Chondrocyte (in vitro differentiated cells): ENCODE measurements at regions not wholly inside any gene's neighbourhood (a gene's known extent, or its start where the extent isn't known, plus 50 kb on each side); places are given as distances from the start of the nearest gene placed in this dataset.

Experiments
- DNase-seq: peaks from one replicate; pipeline ENCODE4 v3.0.0; 2021; ENCODE audit warnings: mixed read lengths, low spot score
- H3K27ac Mint-ChIP-seq: one replicate; pipeline ENCODE4 v1.8.0; 2021; ENCODE audit warnings: mild to moderate bottlenecking, moderate library complexity, mixed read lengths; ENCODE audit not compliant: unreplicated experiment
- H3K27me3 Mint-ChIP-seq: 2 replicates; pipeline ENCODE4 v1.8.0; 2021; ENCODE audit warnings: low read depth, mixed read lengths
- H3K36me3 Mint-ChIP-seq: 2 replicates; pipeline ENCODE4 v1.8.0; 2021; ENCODE audit warnings: low read depth, mixed read lengths
- H3K4me1 Mint-ChIP-seq: 2 replicates; pipeline ENCODE4 v1.8.0; 2021; ENCODE audit warnings: low read depth, mild to moderate bottlenecking, mixed read lengths
- H3K4me3 Mint-ChIP-seq: one replicate; pipeline ENCODE4 v1.8.0; 2021; ENCODE audit warnings: mild to moderate bottlenecking, moderate library complexity, mixed read lengths; ENCODE audit not compliant: unreplicated experiment
- H3K9me3 Mint-ChIP-seq: 2 replicates; pipeline ENCODE4 v1.8.0; 2021; ENCODE audit warnings: low read depth, mixed read lengths
- TF ChIP-seq, protein P1 (sequence below): fragments of 200-600 bp; sonication (generic); IDR thresholded peaks from 2 replicates; pipeline ENCODE4 v1.5.0; 2021; ENCODE audit warnings: antibody characterized with exemption, mild to moderate bottlenecking, moderate library complexity

DNA sequence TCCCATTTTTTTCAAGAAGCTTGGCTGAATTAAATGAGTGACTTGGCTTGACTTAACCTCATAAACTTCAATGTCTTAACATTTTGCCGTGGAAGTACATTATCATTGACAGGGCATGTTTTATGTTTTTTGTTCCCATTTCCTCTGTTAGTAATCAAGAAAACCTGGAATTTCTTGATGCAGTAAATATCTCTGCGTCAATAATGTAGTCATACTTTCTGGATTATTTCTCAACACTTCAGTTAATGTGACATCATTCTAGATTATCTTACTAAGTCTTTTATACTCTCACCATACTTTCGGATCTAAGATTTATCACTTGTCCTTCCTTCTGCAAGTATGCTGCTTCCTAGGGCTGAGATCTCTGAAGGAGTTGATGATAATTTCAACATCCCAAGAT, 58.6 kb upstream of the PGR start:
- DNase-seq = no peak
- no peaks in the 10 kb centered on the region for H3K4me1 Mint-ChIP-seq
- H3K36me3 Mint-ChIP-seq = no peaks in the 10 kb centered on the region
- H3K27ac Mint-ChIP-seq = no peak overlapping the region
- H3K9me3 Mint-ChIP-seq = peaks cover 2% of the 10 kb centered on the region
- H3K4me3 Mint-ChIP-seq = no peak overlapping the region
- TF ChIP-seq, protein P1, sequence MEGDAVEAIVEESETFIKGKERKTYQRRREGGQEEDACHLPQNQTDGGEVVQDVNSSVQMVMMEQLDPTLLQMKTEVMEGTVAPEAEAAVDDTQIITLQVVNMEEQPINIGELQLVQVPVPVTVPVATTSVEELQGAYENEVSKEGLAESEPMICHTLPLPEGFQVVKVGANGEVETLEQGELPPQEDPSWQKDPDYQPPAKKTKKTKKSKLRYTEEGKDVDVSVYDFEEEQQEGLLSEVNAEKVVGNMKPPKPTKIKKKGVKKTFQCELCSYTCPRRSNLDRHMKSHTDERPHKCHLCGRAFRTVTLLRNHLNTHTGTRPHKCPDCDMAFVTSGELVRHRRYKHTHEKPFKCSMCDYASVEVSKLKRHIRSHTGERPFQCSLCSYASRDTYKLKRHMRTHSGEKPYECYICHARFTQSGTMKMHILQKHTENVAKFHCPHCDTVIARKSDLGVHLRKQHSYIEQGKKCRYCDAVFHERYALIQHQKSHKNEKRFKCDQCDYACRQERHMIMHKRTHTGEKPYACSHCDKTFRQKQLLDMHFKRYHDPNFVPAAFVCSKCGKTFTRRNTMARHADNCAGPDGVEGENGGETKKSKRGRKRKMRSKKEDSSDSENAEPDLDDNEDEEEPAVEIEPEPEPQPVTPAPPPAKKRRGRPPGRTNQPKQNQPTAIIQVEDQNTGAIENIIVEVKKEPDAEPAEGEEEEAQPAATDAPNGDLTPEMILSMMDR = no peak
- H3K27me3 Mint-ChIP-seq = peaks cover 9% of the 10 kb centered on the region

DNA sequence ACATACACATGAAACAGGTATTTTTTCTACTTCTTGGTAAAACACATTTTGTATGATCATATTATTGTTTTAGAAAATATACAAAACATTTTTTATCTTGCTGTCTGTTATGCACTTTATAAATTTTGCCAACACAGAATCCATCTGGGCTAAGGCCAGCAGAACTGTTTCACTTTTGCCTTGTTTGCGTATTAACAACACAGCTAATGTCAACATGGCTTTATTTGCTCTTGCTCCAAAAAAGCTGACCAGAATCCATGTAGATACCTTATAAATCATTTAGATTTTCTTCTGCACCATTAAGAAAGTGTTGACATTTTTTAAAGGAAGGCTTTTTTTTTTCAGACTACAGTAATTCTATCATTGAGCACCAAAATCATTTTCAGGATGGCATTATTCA, 58.1 kb upstream of the PGR start:
- Mint-ChIP-seq H3K9me3 (no peaks in the 10 kb centered on the region), H3K4me1 (no peaks in the 10 kb centered on the region), H3K27me3 (peaks cover 8% of the 10 kb centered on the region), H3K36me3 (no peaks in the 10 kb centered on the region), H3K4me3 (no peak overlapping the region), H3K27ac (no peak overlapping the region)
- DNase-seq = no peak
- TF ChIP-seq, protein P1 = no peak

DNA sequence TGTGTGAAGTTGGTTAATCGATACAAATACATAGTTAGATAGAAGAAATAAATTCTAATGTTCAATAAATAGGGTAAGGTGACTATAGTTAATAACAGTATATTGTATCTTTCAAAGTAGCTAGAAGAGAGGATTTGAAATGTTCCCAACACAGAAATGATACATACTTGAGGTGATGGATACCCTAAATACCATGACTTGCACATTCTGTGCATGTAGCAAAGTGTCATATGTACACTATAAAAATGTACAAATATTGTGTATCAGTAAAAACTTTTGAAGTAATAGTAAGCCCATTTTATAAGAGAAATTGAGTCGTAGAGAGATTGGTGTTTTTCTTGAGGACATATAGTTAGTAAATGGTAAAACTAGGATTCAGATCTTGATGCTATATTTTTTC, 56.4 kb upstream of the PGR start:
- TF ChIP-seq, protein P1 = no peak
- H3K27ac Mint-ChIP-seq = no peak overlapping the region

DNA sequence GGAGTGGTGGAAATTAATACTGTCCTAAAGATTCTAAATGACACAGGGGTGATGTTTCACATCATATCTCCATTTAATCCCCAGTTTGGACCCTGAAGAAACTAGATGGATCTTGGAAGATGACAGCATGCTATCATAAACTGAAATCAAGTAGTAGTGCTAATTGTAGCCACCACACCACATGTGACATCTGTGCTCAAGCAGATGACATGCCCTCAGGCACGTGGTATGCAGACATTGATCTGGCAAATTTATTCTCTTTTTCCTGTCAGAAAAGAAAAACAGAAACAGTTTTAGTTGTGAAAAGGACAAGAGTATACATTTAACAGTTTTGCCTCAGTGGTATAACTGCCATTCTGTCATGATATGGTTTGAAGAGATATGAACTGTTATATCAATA, 52.9 kb upstream of the PGR start:
- Mint-ChIP-seq H3K27me3 (peaks cover 15% of the 10 kb centered on the region), H3K4me1 (no peaks in the 10 kb centered on the region), H3K9me3 (no peaks in the 10 kb centered on the region), H3K4me3 (no peak overlapping the region), H3K36me3 (no peaks in the 10 kb centered on the region), H3K27ac (no peak overlapping the region)
- TF ChIP-seq, protein P1 = no peak
- DNase-seq = no peak

More for the DNA sequence above, 56.4 kb upstream of the PGR start:
- Mint-ChIP-seq H3K4me1 (no peaks in the 10 kb centered on the region), H3K4me3 (no peak overlapping the region), H3K27me3 (peaks cover 10% of the 10 kb centered on the region), H3K36me3 (no peaks in the 10 kb centered on the region), H3K9me3 (no peaks in the 10 kb centered on the region)
- DNase-seq = no peak

DNA sequence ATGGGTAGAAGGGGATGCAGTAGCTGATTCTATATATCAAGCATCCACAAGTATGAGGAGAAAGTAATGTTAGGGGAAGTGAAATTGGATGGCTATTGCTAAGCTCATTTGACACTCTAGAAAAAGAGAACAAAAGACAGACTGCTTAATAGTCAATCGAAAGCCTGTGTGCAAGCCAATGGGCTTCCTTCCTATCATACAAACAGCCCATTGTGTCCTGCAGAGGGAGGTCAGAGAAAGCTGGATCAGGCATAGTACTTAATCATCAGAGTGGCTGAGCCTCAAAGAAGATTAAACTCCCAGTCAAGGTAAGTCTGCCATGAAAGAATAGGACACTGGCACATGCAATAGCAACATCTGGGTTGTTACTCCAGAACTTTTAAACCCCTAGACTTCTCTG, 50.9 kb upstream of the PGR start:
- TF ChIP-seq, protein P1 = no peak
- H3K4me3 Mint-ChIP-seq = no peak overlapping the region
- no peak overlapping the region for H3K27ac Mint-ChIP-seq
- H3K36me3 Mint-ChIP-seq = no peaks in the 10 kb centered on the region
- H3K4me1 Mint-ChIP-seq = no peaks in the 10 kb centered on the region
- no peak for DNase-seq
- H3K9me3 Mint-ChIP-seq = no peaks in the 10 kb centered on the region
- H3K27me3 Mint-ChIP-seq = peaks cover 15% of the 10 kb centered on the region
